A673 (cell line): ENCODE measurements at regions not wholly inside any gene's neighbourhood (a gene's known extent, or its start where the extent isn't known, plus 50 kb on each side); places are given as distances from the start of the nearest gene placed in this dataset.

Experiments used
- EZH2 ChIP-seq: fragments of 200-600 bp; sonication (generic); IDR thresholded peaks from 2 replicates; pipeline ENCODE4 v1.6.1; 2017; ENCODE audit warnings: borderline replicate concordance, low read depth, mild to moderate bottlenecking, mixed read lengths, antibody characterized with exemption, low read length; ENCODE audit not compliant: poor library complexity, severe bottlenecking
- TF ChIP-seq, protein P1 (sequence below): fragments of 300-800, 200-600 bp; sonication (generic); conservative IDR thresholded peaks from 2 replicates; pipeline ENCODE4 v1.5.1; 2017; ENCODE audit warnings: low read depth, mild to moderate bottlenecking, antibody characterized with exemption, low read length, moderate library complexity, mixed read lengths

DNA sequence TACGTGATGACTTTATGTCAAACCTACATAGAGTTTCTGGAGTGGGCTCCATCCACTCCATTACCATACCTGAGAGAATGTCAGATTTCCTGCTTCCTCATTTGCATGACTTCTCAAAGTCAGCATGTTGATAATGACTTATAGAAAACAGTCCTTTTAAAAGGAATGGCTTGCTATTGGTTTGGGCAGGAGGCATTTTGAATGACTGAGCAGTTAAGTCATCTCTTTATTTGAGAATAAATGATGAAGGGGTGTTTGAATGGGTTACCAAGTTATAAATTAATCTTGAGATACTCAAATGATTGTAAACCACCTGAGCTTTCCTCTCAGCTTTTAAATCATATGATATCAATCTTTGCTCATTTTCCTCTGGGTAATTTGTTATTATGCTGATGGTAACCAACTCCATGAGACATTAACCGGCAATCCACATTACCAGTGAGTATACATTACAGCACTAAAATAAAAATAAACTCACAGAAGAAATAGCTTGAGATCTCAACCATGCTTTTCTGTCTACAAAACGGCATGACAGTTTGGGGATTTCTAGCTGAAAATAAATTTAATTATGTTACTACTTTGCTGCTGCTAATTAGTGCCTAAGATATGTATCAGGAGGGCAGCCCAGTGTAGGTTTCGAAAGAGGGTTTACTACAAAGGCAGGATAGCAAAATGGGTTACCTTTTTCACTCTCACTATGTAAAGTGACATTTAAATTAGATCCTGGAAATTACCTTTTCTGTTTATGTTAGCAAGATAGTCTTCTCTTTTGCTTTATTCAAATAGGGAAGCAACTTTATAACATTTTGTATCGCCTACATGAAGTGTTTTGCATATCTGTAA, 78.8 kb downstream of the RPS12 start:
- TF ChIP-seq EZH2 = no peak
- TF ChIP-seq, protein P1, sequence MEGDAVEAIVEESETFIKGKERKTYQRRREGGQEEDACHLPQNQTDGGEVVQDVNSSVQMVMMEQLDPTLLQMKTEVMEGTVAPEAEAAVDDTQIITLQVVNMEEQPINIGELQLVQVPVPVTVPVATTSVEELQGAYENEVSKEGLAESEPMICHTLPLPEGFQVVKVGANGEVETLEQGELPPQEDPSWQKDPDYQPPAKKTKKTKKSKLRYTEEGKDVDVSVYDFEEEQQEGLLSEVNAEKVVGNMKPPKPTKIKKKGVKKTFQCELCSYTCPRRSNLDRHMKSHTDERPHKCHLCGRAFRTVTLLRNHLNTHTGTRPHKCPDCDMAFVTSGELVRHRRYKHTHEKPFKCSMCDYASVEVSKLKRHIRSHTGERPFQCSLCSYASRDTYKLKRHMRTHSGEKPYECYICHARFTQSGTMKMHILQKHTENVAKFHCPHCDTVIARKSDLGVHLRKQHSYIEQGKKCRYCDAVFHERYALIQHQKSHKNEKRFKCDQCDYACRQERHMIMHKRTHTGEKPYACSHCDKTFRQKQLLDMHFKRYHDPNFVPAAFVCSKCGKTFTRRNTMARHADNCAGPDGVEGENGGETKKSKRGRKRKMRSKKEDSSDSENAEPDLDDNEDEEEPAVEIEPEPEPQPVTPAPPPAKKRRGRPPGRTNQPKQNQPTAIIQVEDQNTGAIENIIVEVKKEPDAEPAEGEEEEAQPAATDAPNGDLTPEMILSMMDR = no peak
